Karpas-422 (cell line): ENCODE measurements at regions not wholly inside any gene's neighbourhood (a gene's known extent, or its start where the extent isn't known, plus 50 kb on each side); places are given as distances from the start of the nearest gene placed in this dataset.

Experiments used
- DNase-seq: peaks from one replicate; pipeline ENCODE4 v3.0.0-alpha.2; 2015
- H2AFZ ChIP-seq: fragments of 200-600 bp; sonication (generic); 2 replicates; pipeline ENCODE4 v1.6.1; 2014; ENCODE audit warnings: antibody characterized with exemption, low read length, mixed read lengths
- H3K27ac ChIP-seq: fragments of 200-600 bp; sonication (generic); 2 replicates; pipeline ENCODE4 v1.5.1; 2014; ENCODE audit warnings: mild to moderate bottlenecking, low read length, moderate library complexity
- H3K27me3 ChIP-seq: fragments of 200-600 bp; sonication (generic); 2 replicates; pipeline ENCODE4 v1.6.1; 2014; ENCODE audit warnings: low read length, mixed read lengths
- H3K36me3 ChIP-seq: fragments of 200-600 bp; sonication (generic); 2 replicates; pipeline ENCODE4 v1.6.1; 2014; ENCODE audit warnings: low read length, mixed read lengths; ENCODE audit not compliant: insufficient read depth
- H3K4me1 ChIP-seq: fragments of 200-600 bp; sonication (generic); 2 replicates; pipeline ENCODE4 v1.6.1; 2014; ENCODE audit warnings: mild to moderate bottlenecking, low read length, mixed read lengths
- H3K4me2 ChIP-seq: fragments of 200-600 bp; sonication (generic); 2 replicates; pipeline ENCODE4 v1.6.1; 2014; ENCODE audit warnings: low read length, low read depth, mild to moderate bottlenecking; ENCODE audit not compliant: poor library complexity, severe bottlenecking
- H3K4me3 ChIP-seq: fragments of 200-600 bp; sonication (generic); 2 replicates; pipeline ENCODE4 v1.5.1; 2014; ENCODE audit warnings: mild to moderate bottlenecking, antibody characterized with exemption, low read length, mixed read lengths
- H3K79me2 ChIP-seq: fragments of 200-600 bp; sonication (generic); 2 replicates; pipeline ENCODE4 v1.6.1; 2014; ENCODE audit warnings: mild to moderate bottlenecking, low read length, mixed read lengths
- H3K9ac ChIP-seq: fragments of 200-600 bp; sonication (generic); 2 replicates; pipeline ENCODE4 v1.6.0; 2014; ENCODE audit warnings: low read length
- H3K9me2 ChIP-seq: fragments of 200-600 bp; sonication (generic), shearing (Covaris generic); replicated peaks from 2 replicates; pipeline ENCODE4 v1.6.0; 2014; ENCODE audit warnings: mild to moderate bottlenecking, low read length, moderate library complexity; ENCODE audit not compliant: insufficient read depth
- H3K9me3 ChIP-seq: fragments of 300-700, 200-600 bp; sonication (generic); 2 replicates; pipeline ENCODE4 v1.6.1; 2014; ENCODE audit warnings: low read length, mixed read lengths
- H4K20me1 ChIP-seq: fragments of 200-600 bp; sonication (generic); 2 replicates; pipeline ENCODE4 v1.6.1; 2014; ENCODE audit warnings: mild to moderate bottlenecking, antibody characterized with exemption, low read length, low read depth; ENCODE audit not compliant: insufficient read depth

GRCh38 chr18:44198612-44199284 is 481.9 kb upstream of the SETBP1 start:
- Histone ChIP-seq H3K4me1 (no peaks in the 10 kb centered on the region), H2AFZ (no peak overlapping the region), H4K20me1 (no peaks in the 10 kb centered on the region), H3K4me3 (no peak overlapping the region), H3K79me2 (no peaks in the 10 kb centered on the region), H3K27ac (no peak overlapping the region), H3K36me3 (no peaks in the 10 kb centered on the region), H3K9me2 (no peaks in the 10 kb centered on the region), H3K9ac (no peak overlapping the region), H3K27me3 (no peaks in the 10 kb centered on the region), H3K9me3 (no peaks in the 10 kb centered on the region), H3K4me2 (no peak overlapping the region)
- DNase-seq: no peak

DNA sequence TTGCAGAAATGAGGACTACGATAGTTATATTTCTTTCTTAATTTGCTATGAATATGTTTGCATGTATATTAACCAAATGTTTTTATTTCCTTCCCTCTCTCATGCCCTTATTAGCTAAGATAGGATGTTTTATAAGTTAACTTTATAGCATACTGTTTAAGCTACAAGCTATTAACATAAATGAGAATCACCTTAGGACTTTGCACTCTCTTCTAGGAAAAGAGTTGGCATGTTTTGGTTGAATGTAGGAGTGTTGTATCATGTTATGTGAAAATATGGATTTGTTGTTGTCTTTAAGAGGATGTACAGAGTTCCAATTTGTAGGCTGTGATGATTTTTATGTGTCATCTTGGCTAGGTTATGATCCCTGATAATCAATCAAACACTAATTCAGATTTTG is 467.4 kb upstream of the SETBP1 start:
- H4K20me1 ChIP-seq: no peaks in the 10 kb centered on the region
- no peak overlapping the region for H3K4me3 ChIP-seq
- no peak overlapping the region for H3K4me2 ChIP-seq
- H3K27ac ChIP-seq: no peak overlapping the region
- DNase-seq: no peak
- H3K4me1 ChIP-seq: no peaks in the 10 kb centered on the region
- no peaks in the 10 kb centered on the region for H3K79me2 ChIP-seq
- H3K36me3 ChIP-seq: no peaks in the 10 kb centered on the region
- H3K9me2 ChIP-seq: no peaks in the 10 kb centered on the region
- H3K9me3 ChIP-seq: no peaks in the 10 kb centered on the region; the same call in 1 of the 2 replicates
- H3K9ac ChIP-seq: no peak overlapping the region
- H3K27me3 ChIP-seq: no peaks in the 10 kb centered on the region
- H2AFZ ChIP-seq: no peak overlapping the region

DNA sequence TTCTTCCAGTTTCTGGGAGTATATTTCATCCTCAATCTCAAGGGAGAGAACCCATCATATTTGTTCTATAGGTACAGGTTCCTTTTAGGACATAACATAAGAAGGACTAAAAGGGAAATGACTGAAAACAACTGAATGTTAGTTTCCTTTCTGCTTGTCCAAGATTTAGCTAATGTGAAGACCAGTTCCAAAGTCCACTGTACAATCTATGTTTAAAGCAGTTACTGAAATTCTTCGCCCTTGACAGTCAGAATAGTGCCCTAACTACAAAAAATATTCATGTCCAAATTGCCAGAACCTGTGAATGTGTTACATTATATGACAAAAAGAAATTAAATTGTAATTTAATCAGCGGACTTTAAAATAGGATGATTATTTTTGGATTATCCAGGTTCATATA is 466.3 kb upstream of the SETBP1 start:
- H3K27ac ChIP-seq: no peak overlapping the region

GRCh38 chr18:44216169-44216568 is 464.5 kb upstream of the SETBP1 start:
- no peak for DNase-seq
- Histone ChIP-seq H3K4me3 (no peak overlapping the region), H3K9me2 (no peaks in the 10 kb centered on the region), H3K9ac (no peak overlapping the region), H3K4me2 (no peak overlapping the region), H4K20me1 (no peaks in the 10 kb centered on the region), H3K4me1 (no peaks in the 10 kb centered on the region), H3K9me3 (no peaks in the 10 kb centered on the region; the same call in 1 of the 2 replicates), H3K27me3 (no peaks in the 10 kb centered on the region), H2AFZ (no peak overlapping the region), H3K36me3 (no peaks in the 10 kb centered on the region), H3K79me2 (no peaks in the 10 kb centered on the region), H3K27ac (no peak overlapping the region)

More for the DNA sequence above, 466.3 kb upstream of the SETBP1 start:
- Histone ChIP-seq H3K79me2 (no peaks in the 10 kb centered on the region), H3K4me1 (no peaks in the 10 kb centered on the region), H2AFZ (no peak overlapping the region), H3K4me2 (no peak overlapping the region), H3K9me2 (no peaks in the 10 kb centered on the region), H3K27me3 (no peaks in the 10 kb centered on the region), H3K9ac (no peak overlapping the region), H3K36me3 (no peaks in the 10 kb centered on the region), H4K20me1 (no peaks in the 10 kb centered on the region), H3K4me3 (no peak overlapping the region), H3K9me3 (no peaks in the 10 kb centered on the region; the same call in 1 of the 2 replicates)
- DNase-seq: no peak

DNA sequence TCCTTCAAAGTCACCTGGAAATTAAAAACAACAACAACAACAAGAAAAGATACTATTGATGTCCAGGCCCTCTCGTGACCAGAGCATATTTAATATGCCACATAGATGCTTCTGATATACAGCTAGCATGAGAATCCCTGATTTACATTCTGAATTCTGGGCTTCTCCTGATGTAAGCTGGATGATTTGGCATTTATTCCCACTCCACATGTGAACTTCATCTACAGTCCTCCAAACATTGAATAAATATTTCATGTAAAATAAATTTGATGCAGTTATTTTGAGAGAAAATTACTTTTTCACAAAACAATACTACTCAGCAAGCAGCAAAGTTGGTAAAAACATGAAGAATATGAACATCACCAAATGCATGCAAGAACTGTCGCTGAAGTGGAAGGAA is 453.2 kb upstream of the SETBP1 start:
- Histone ChIP-seq H3K4me3 (no peak overlapping the region), H3K27ac (no peak overlapping the region), H3K27me3 (no peaks in the 10 kb centered on the region), H3K4me1 (no peaks in the 10 kb centered on the region), H2AFZ (no peak overlapping the region), H3K9me3 (no peaks in the 10 kb centered on the region), H4K20me1 (no peaks in the 10 kb centered on the region), H3K79me2 (no peaks in the 10 kb centered on the region), H3K9ac (no peak overlapping the region), H3K4me2 (no peak overlapping the region), H3K36me3 (no peaks in the 10 kb centered on the region), H3K9me2 (no peaks in the 10 kb centered on the region)
- no peak for DNase-seq

DNA sequence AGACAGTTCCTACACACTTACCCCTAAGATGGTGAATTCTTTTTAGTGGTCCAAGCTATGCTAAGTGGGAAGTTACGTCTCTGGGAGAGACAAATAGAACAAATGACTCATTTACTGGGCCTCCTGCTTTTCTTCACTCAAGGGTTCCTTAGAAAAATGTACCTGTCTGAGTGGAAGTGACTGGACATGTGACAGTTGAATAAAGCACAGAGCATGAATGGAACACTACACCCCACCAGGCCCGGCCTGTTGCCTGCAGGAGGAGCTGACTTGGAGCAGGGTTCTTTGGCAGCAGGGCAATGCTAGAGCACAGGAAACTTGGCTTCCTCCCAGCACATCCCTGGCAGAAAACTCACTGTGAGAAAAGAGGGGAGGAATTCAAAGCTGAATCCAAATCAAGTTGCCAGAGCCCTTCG is 451.0 kb upstream of the SETBP1 start:
- Histone ChIP-seq H3K9me2 (no peaks in the 10 kb centered on the region), H3K27me3 (no peaks in the 10 kb centered on the region), H3K27ac (no peak overlapping the region), H3K4me1 (no peaks in the 10 kb centered on the region), H3K4me3 (no peak overlapping the region), H4K20me1 (no peaks in the 10 kb centered on the region), H3K9me3 (no peaks in the 10 kb centered on the region), H3K79me2 (no peaks in the 10 kb centered on the region), H3K36me3 (no peaks in the 10 kb centered on the region), H3K9ac (no peak overlapping the region), H3K4me2 (no peak overlapping the region), H2AFZ (no peak overlapping the region)
- no peak for DNase-seq

DNA sequence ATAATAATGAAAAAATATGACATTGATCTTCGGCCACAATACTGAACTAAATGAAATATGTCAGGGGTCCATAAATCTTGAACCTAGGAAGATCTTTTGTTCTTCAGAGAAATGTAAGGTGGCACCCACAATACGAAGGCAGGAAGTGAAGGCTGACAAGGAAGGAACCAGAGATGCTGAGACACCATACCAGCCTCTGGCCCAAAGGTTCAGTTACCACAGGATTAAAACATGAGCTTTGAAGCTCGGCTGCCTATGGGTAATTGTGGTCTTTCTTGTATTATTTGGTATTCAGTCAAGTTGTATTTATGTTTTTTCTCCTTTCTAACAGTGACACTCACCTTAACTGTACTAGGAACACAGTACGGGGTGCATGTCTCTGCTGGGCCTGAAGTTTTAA is 448.8 kb upstream of the SETBP1 start:
- H3K27ac ChIP-seq: no peak overlapping the region
- H3K27me3 ChIP-seq: no peaks in the 10 kb centered on the region
- no peak for DNase-seq
- no peaks in the 10 kb centered on the region for H3K79me2 ChIP-seq
- no peak overlapping the region for H3K9ac ChIP-seq
- no peak overlapping the region for H3K4me2 ChIP-seq
- H2AFZ ChIP-seq: 0 out of 2 replicates have a peak overlapping the region, but pooled peaks have one; percentile 14
- H4K20me1 ChIP-seq: no peaks in the 10 kb centered on the region
- H3K4me1 ChIP-seq: no peaks in the 10 kb centered on the region
- H3K36me3 ChIP-seq: no peaks in the 10 kb centered on the region
- no peak overlapping the region for H3K4me3 ChIP-seq
- no peaks in the 10 kb centered on the region for H3K9me3 ChIP-seq
- no peaks in the 10 kb centered on the region for H3K9me2 ChIP-seq

- H3K9me3 ChIP-seq: no peaks in the 10 kb centered on the region
- H3K36me3 ChIP-seq: no peaks in the 10 kb centered on the region
- no peak overlapping the region for H3K27ac ChIP-seq
- no peak overlapping the region for H3K4me2 ChIP-seq
- 0 out of 2 replicates have a peak overlapping the region, but pooled peaks have one; percentile 14 for H2AFZ ChIP-seq
- no peak overlapping the region for H3K4me3 ChIP-seq
- H3K9me2 ChIP-seq: no peaks in the 10 kb centered on the region
- no peak overlapping the region for H3K9ac ChIP-seq
- H3K79me2 ChIP-seq: no peaks in the 10 kb centered on the region
- DNase-seq: no peak
- H3K4me1 ChIP-seq: no peaks in the 10 kb centered on the region
- no peaks in the 10 kb centered on the region for H4K20me1 ChIP-seq
- H3K27me3 ChIP-seq: no peaks in the 10 kb centered on the region
Observed at GRCh38 chr18:44232500-44232899, 448.2 kb upstream of the SETBP1 start.
